ENCODE measurements at regions not wholly inside any gene's neighbourhood (a gene's known extent, or its start where the extent isn't known, plus 50 kb on each side); places are given as distances from the start of the nearest gene placed in this dataset.

- peaks cover 10% of the 10 kb centered on the region for H3K9me3 ChIP-seq (ENCODE audit: control insufficient read depth, low read depth, low read length)
- no peaks in the 10 kb centered on the region for H4K20me1 ChIP-seq (ENCODE audit: control insufficient read depth, extremely low read depth, insufficient read depth, low read length)
- dilution Hi-C loops (cut with MboI; ENCODE audit: extremely low pct_ligation_motif_present, low sequenced_read_pairs): no loop called here
- H3K9me1 ChIP-seq (ENCODE audit: control insufficient read depth, extremely low read depth, insufficient read depth, low read length): no peaks in the 10 kb centered on the region
- H3K27ac ChIP-seq (ENCODE audit: control insufficient read depth, insufficient read depth, low read length): no peak overlapping the region
- no peaks in the 10 kb centered on the region for H3K79me2 ChIP-seq (ENCODE audit: control insufficient read depth, insufficient read depth, low read length)
- no peak overlapping the region for H3K4me3 ChIP-seq (ENCODE audit: control insufficient read depth in 2 of 3, extremely low read depth in 1 of 3, insufficient read depth in 2 of 3, low read depth in 1 of 3, low read length in 3 of 3)
- DNase-seq (ENCODE audit: low read depth, low spot score) (no peak), FAIRE-seq (no peak)
- H3K27me3 ChIP-seq (ENCODE audit: control insufficient read depth, extremely low read depth, insufficient read depth, low read length): no peaks in the 10 kb centered on the region
- H2AFZ ChIP-seq (ENCODE audit: control insufficient read depth, low read length): no peak overlapping the region
- TF ChIP-seq EZH2 (IDR thresholded peaks at IDR 0.05; ENCODE audit: low read length): no peak
- TF ChIP-seq, protein P1, sequence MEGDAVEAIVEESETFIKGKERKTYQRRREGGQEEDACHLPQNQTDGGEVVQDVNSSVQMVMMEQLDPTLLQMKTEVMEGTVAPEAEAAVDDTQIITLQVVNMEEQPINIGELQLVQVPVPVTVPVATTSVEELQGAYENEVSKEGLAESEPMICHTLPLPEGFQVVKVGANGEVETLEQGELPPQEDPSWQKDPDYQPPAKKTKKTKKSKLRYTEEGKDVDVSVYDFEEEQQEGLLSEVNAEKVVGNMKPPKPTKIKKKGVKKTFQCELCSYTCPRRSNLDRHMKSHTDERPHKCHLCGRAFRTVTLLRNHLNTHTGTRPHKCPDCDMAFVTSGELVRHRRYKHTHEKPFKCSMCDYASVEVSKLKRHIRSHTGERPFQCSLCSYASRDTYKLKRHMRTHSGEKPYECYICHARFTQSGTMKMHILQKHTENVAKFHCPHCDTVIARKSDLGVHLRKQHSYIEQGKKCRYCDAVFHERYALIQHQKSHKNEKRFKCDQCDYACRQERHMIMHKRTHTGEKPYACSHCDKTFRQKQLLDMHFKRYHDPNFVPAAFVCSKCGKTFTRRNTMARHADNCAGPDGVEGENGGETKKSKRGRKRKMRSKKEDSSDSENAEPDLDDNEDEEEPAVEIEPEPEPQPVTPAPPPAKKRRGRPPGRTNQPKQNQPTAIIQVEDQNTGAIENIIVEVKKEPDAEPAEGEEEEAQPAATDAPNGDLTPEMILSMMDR (optimal IDR thresholded peaks at IDR 0.05 in 1 of 3, IDR thresholded peaks at IDR 0.05 in 1 of 3, conservative IDR thresholded peaks at IDR 0.05 in 1 of 3; ENCODE audit: extremely low read depth in 1 of 3, insufficient read depth in 2 of 3, low read length in 3 of 3): no peak
- H3K4me1 ChIP-seq (ENCODE audit: control insufficient read depth, extremely low read depth, insufficient read depth, low read length): no peaks in the 10 kb centered on the region
- H3K36me3 ChIP-seq (ENCODE audit: control insufficient read depth in 2 of 2, extremely low read depth in 1 of 2, insufficient read depth in 2 of 2, low read length in 2 of 2): no peaks in the 10 kb centered on the region
- H3K4me2 ChIP-seq (ENCODE audit: control insufficient read depth, extremely low read depth, insufficient read depth, low read depth, low read length): no peak overlapping the region
- H3K9ac ChIP-seq (ENCODE audit: control insufficient read depth, extremely low read depth, insufficient read depth, low read length): no peak overlapping the region
Observed at GRCh38 chr13:111584101-111584672, 263.7 kb downstream of the TEX29 start.

DNA sequence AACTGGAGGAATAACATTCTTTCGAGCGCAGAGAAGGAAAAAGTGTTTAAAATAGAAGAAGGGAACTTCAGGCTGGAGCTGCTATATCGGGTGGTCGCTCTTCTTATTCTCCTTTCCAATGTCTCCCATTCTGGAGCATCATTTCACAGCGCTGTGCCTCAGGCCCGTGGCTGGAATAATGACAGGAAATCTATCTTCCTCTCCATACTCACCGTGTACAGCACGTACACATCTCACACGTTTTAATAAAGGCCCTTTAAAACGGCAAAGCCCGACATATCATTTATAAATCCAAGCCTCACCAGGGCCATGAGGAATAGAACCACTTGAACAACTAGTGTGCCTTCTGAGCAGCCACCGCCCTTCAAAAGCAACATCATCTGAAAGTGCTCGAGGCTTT lies 264.4 kb downstream of the TEX29 start:
- Histone ChIP-seq H3K4me3 (ENCODE audit: control insufficient read depth in 2 of 3, extremely low read depth in 1 of 3, insufficient read depth in 2 of 3, low read depth in 1 of 3, low read length in 3 of 3) (no peak overlapping the region), H3K27me3 (ENCODE audit: control insufficient read depth, extremely low read depth, insufficient read depth, low read length) (no peaks in the 10 kb centered on the region), H3K36me3 (ENCODE audit: control insufficient read depth in 2 of 2, extremely low read depth in 1 of 2, insufficient read depth in 2 of 2, low read length in 2 of 2) (no peaks in the 10 kb centered on the region), H3K9me1 (ENCODE audit: control insufficient read depth, extremely low read depth, insufficient read depth, low read length) (no peaks in the 10 kb centered on the region), H3K79me2 (ENCODE audit: control insufficient read depth, insufficient read depth, low read length) (no peaks in the 10 kb centered on the region), H3K4me2 (ENCODE audit: control insufficient read depth, extremely low read depth, insufficient read depth, low read depth, low read length) (no peak overlapping the region), H3K4me1 (ENCODE audit: control insufficient read depth, extremely low read depth, insufficient read depth, low read length) (no peaks in the 10 kb centered on the region), H3K9me3 (ENCODE audit: control insufficient read depth, low read depth, low read length) (peaks cover 14% of the 10 kb centered on the region), H3K9ac (ENCODE audit: control insufficient read depth, extremely low read depth, insufficient read depth, low read length) (no peak overlapping the region), H3K27ac (ENCODE audit: control insufficient read depth, insufficient read depth, low read length) (no peak overlapping the region), H2AFZ (ENCODE audit: control insufficient read depth, low read length) (no peak overlapping the region), H4K20me1 (ENCODE audit: control insufficient read depth, extremely low read depth, insufficient read depth, low read length) (no peaks in the 10 kb centered on the region)
- no peak for DNase-seq (ENCODE audit: low read depth, low spot score)
- FAIRE-seq: no peak
- dilution Hi-C loops (cut with MboI; ENCODE audit: extremely low pct_ligation_motif_present, low sequenced_read_pairs): no loop called here
- TF ChIP-seq, protein P1 (optimal IDR thresholded peaks at IDR 0.05 in 1 of 3, IDR thresholded peaks at IDR 0.05 in 1 of 3, conservative IDR thresholded peaks at IDR 0.05 in 1 of 3; ENCODE audit: extremely low read depth in 1 of 3, insufficient read depth in 2 of 3, low read length in 3 of 3): no peak
- TF ChIP-seq EZH2 (IDR thresholded peaks at IDR 0.05; ENCODE audit: low read length): no peak

Data from keratinocyte (primary cell).